ENCODE measurements at regions not wholly inside any gene's neighbourhood (a gene's known extent, or its start where the extent isn't known, plus 50 kb on each side); places are given as distances from the start of the nearest gene placed in this dataset.

- no peak overlapping the region for H3K27ac Mint-ChIP-seq
- TF ChIP-seq, protein P1, sequence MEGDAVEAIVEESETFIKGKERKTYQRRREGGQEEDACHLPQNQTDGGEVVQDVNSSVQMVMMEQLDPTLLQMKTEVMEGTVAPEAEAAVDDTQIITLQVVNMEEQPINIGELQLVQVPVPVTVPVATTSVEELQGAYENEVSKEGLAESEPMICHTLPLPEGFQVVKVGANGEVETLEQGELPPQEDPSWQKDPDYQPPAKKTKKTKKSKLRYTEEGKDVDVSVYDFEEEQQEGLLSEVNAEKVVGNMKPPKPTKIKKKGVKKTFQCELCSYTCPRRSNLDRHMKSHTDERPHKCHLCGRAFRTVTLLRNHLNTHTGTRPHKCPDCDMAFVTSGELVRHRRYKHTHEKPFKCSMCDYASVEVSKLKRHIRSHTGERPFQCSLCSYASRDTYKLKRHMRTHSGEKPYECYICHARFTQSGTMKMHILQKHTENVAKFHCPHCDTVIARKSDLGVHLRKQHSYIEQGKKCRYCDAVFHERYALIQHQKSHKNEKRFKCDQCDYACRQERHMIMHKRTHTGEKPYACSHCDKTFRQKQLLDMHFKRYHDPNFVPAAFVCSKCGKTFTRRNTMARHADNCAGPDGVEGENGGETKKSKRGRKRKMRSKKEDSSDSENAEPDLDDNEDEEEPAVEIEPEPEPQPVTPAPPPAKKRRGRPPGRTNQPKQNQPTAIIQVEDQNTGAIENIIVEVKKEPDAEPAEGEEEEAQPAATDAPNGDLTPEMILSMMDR (IDR thresholded peaks at IDR 0.05; ENCODE audit: unreplicated experiment), result no peak
- H3K4me3 Mint-ChIP-seq (ENCODE audit: low read depth), result no peak overlapping the region
- peaks cover 28% of the 10 kb centered on the region for H3K4me1 Mint-ChIP-seq (ENCODE audit: low read depth)
- peaks cover 5% of the 10 kb centered on the region for H3K9me3 Mint-ChIP-seq (ENCODE audit: low read depth)
- H3K27me3 Mint-ChIP-seq, result peaks cover 6% of the 10 kb centered on the region
- H3K36me3 Mint-ChIP-seq (ENCODE audit: insufficient read depth), result no peaks in the 10 kb centered on the region
- DNase-seq (ENCODE audit: low spot score, unreplicated experiment), result no peak
These were observed 172.5 kb downstream of the MN1 start for GRCh38 chr22:27628891-27629631.

- Mint-ChIP-seq H3K4me3 (ENCODE audit: low read depth) (no peak overlapping the region), H3K36me3 (ENCODE audit: insufficient read depth) (no peaks in the 10 kb centered on the region), H3K27me3 (peaks cover 8% of the 10 kb centered on the region), H3K9me3 (ENCODE audit: low read depth) (peaks cover 5% of the 10 kb centered on the region), H3K4me1 (ENCODE audit: low read depth) (peaks cover 29% of the 10 kb centered on the region), H3K27ac (no peak overlapping the region)
- TF ChIP-seq, protein P1 (IDR thresholded peaks at IDR 0.05; ENCODE audit: unreplicated experiment), result no peak
- no peak for DNase-seq (ENCODE audit: low spot score, unreplicated experiment)
These were observed 171.5 kb downstream of the MN1 start for GRCh38 chr22:27629908-27630673.

- no peaks in the 10 kb centered on the region for H3K36me3 Mint-ChIP-seq (ENCODE audit: insufficient read depth)
- DNase-seq (ENCODE audit: low spot score, unreplicated experiment), result no peak
- H3K27me3 Mint-ChIP-seq, result peaks cover 11% of the 10 kb centered on the region
- TF ChIP-seq, protein P1 (IDR thresholded peaks at IDR 0.05; ENCODE audit: unreplicated experiment), result no peak
- H3K4me3 Mint-ChIP-seq (ENCODE audit: low read depth), result no peak overlapping the region
- no peak overlapping the region for H3K27ac Mint-ChIP-seq
- peaks cover 5% of the 10 kb centered on the region for H3K9me3 Mint-ChIP-seq (ENCODE audit: low read depth)
- H3K4me1 Mint-ChIP-seq (ENCODE audit: low read depth), result peaks cover 29% of the 10 kb centered on the region
These were observed 170.8 kb downstream of the MN1 start for GRCh38 chr22:27630754-27631153.

GRCh38 chr22:27631641-27632040, 169.9 kb downstream of the MN1 start:
- TF ChIP-seq, protein P1 (IDR thresholded peaks at IDR 0.05; ENCODE audit: unreplicated experiment), result no peak
- peaks cover 29% of the 10 kb centered on the region for H3K4me1 Mint-ChIP-seq (ENCODE audit: low read depth)
- peaks cover 5% of the 10 kb centered on the region for H3K9me3 Mint-ChIP-seq (ENCODE audit: low read depth)

GRCh38 chr22:27632451-27633295, 168.9 kb downstream of the MN1 start:
- H3K9me3 Mint-ChIP-seq (ENCODE audit: low read depth), result peaks cover 5% of the 10 kb centered on the region
- no peak for DNase-seq (ENCODE audit: low spot score, unreplicated experiment)
- TF ChIP-seq, protein P1 (IDR thresholded peaks at IDR 0.05; ENCODE audit: unreplicated experiment), result no peak
- no peaks in the 10 kb centered on the region for H3K36me3 Mint-ChIP-seq (ENCODE audit: insufficient read depth)
- no peak overlapping the region for H3K4me3 Mint-ChIP-seq (ENCODE audit: low read depth)
- peaks cover 31% of the 10 kb centered on the region for H3K4me1 Mint-ChIP-seq (ENCODE audit: low read depth)
- H3K27ac Mint-ChIP-seq, result peak overlapping the region; percentile 11
- peaks cover 22% of the 10 kb centered on the region for H3K27me3 Mint-ChIP-seq

More at GRCh38 chr22:27631641-27632040, 169.9 kb downstream of the MN1 start:
- DNase-seq (ENCODE audit: low spot score, unreplicated experiment), result no peak
- Mint-ChIP-seq H3K27ac (peak overlapping the region; percentile 12), H3K36me3 (ENCODE audit: insufficient read depth) (no peaks in the 10 kb centered on the region), H3K4me3 (ENCODE audit: low read depth) (no peak overlapping the region), H3K27me3 (peaks cover 19% of the 10 kb centered on the region)

Measured in progenitor cell of endocrine pancreas (in vitro differentiated cells).